HG03460 (cell line): ENCODE measurements at regions not wholly inside any gene's neighbourhood (a gene's known extent, or its start where the extent isn't known, plus 50 kb on each side); places are given as distances from the start of the nearest gene placed in this dataset.

Source experiments
- ATAC-seq: cut with Tn5 transposase; IDR thresholded peaks from one replicate; pipeline ENCODE4 v1.9.1; 2021; ENCODE audit not compliant: unreplicated experiment

GRCh38 chr2:57893786-57894185 lies 152.8 kb upstream of the VRK2 start:
- no peak for ATAC-seq

- no peak for ATAC-seq
These were observed 152.2 kb upstream of the VRK2 start for GRCh38 chr2:57894381-57894780.

GRCh38 chr2:57897920-57898319 lies 148.7 kb upstream of the VRK2 start:
- ATAC-seq = no peak

GRCh38 chr2:57899898-57900297 lies 146.7 kb upstream of the VRK2 start:
- ATAC-seq = no peak

- ATAC-seq = no peak
These were observed 144.0 kb upstream of the VRK2 start for GRCh38 chr2:57902578-57902977.

- ATAC-seq = peak; percentile 58
These were observed 140.4 kb upstream of the VRK2 start for GRCh38 chr2:57906152-57906732.

- ATAC-seq = no peak
These were observed 139.2 kb upstream of the VRK2 start for GRCh38 chr2:57907411-57907810.

GRCh38 chr2:57908736-57909161 lies 137.9 kb upstream of the VRK2 start:
- ATAC-seq = peak; percentile 74

- no peak for ATAC-seq
These were observed 128.5 kb upstream of the VRK2 start for GRCh38 chr2:57918126-57918525.

- no peak for ATAC-seq
These were observed 126.2 kb upstream of the VRK2 start for GRCh38 chr2:57920342-57920939.

GRCh38 chr2:57934659-57935058 lies 111.9 kb upstream of the VRK2 start:
- no peak for ATAC-seq

GRCh38 chr2:57936216-57936615 lies 110.4 kb upstream of the VRK2 start:
- no peak for ATAC-seq

GRCh38 chr2:57937456-57937855 lies 109.2 kb upstream of the VRK2 start:
- ATAC-seq = no peak

GRCh38 chr2:57941816-57942215 lies 104.8 kb upstream of the VRK2 start:
- no peak for ATAC-seq

- ATAC-seq = no peak
These were observed 103.3 kb upstream of the VRK2 start for GRCh38 chr2:57943315-57943714.

- no peak for ATAC-seq
These were observed 99.2 kb upstream of the VRK2 start for GRCh38 chr2:57947398-57947797.

GRCh38 chr2:57954020-57954419 lies 92.6 kb upstream of the VRK2 start:
- no peak for ATAC-seq

GRCh38 chr2:57957238-57957637 lies 89.4 kb upstream of the VRK2 start:
- ATAC-seq = no peak

GRCh38 chr2:57959390-57959789 lies 87.2 kb upstream of the VRK2 start:
- ATAC-seq = no peak

GRCh38 chr2:57962861-57963260 lies 83.7 kb upstream of the VRK2 start:
- no peak for ATAC-seq

- ATAC-seq = no peak
These were observed 81.4 kb upstream of the VRK2 start for GRCh38 chr2:57965219-57965618.

- ATAC-seq = no peak
These were observed 80.6 kb upstream of the VRK2 start for GRCh38 chr2:57965961-57966360.

- ATAC-seq = no peak
These were observed 72.9 kb upstream of the VRK2 start for GRCh38 chr2:57973621-57974186.
